ENCODE measurements at regions not wholly inside any gene's neighbourhood (a gene's known extent, or its start where the extent isn't known, plus 50 kb on each side); places are given as distances from the start of the nearest gene placed in this dataset.

GRCh38 chr4:136873555-136873954 is 658.7 kb downstream of the PCDH18 start:
- no peak for TF ChIP-seq POU2F2 (IDR thresholded peaks at IDR 0.05; ENCODE audit: low read depth, low read length)
- TF ChIP-seq POLR2AphosphoS5 (IDR thresholded peaks at IDR 0.05; ENCODE audit: low read depth, low read length) = no peak
- no peak for TF ChIP-seq TAF1 (IDR thresholded peaks at IDR 0.05; ENCODE audit: low read depth, low read length)
- TF ChIP-seq POLR2A (IDR thresholded peaks at IDR 0.05; ENCODE audit: low read depth, low read length) = no peak
- TF ChIP-seq PAX5 (IDR thresholded peaks at IDR 0.05; ENCODE audit: insufficient read depth, low read length, severe bottlenecking) = no peak
- TF ChIP-seq SPI1 (IDR thresholded peaks at IDR 0.05; ENCODE audit: low read depth, low read length) = no peak
- FAIRE-seq (no peak), DNase-seq (ENCODE audit: insufficient read length, low spot score) (no peak)

DNA sequence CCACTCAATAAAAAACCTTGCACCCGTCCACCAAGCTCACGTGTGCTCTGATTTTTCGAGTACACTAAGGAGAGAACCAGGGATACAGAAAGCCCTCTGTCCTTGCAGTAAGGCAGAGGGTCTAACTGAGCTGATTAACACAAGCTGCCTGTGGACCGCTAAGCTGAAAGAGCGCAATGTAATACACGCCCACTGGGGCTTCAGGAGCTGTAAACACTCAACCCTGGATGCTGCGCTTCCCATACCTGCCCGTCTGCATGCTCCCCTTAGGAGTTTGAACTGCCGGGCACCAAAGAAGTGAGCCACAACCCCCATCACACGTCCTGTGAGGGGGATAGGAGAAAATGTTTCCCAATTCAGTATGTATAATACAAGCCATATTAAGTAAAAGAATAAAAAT is 664.8 kb downstream of the PCDH18 start:
- TF ChIP-seq TAF1 (IDR thresholded peaks at IDR 0.05; ENCODE audit: low read depth, low read length) = no peak
- TF ChIP-seq POU2F2 (IDR thresholded peaks at IDR 0.05; ENCODE audit: low read depth, low read length) = no peak
- TF ChIP-seq POLR2AphosphoS5 (IDR thresholded peaks at IDR 0.05; ENCODE audit: low read depth, low read length) = no peak
- TF ChIP-seq POLR2A (IDR thresholded peaks at IDR 0.05; ENCODE audit: low read depth, low read length) = no peak
- no peak for TF ChIP-seq PAX5 (IDR thresholded peaks at IDR 0.05; ENCODE audit: insufficient read depth, low read length, severe bottlenecking)
- TF ChIP-seq SPI1 (IDR thresholded peaks at IDR 0.05; ENCODE audit: low read depth, low read length) = no peak
- no peak for DNase-seq (ENCODE audit: insufficient read length, low spot score)

DNA sequence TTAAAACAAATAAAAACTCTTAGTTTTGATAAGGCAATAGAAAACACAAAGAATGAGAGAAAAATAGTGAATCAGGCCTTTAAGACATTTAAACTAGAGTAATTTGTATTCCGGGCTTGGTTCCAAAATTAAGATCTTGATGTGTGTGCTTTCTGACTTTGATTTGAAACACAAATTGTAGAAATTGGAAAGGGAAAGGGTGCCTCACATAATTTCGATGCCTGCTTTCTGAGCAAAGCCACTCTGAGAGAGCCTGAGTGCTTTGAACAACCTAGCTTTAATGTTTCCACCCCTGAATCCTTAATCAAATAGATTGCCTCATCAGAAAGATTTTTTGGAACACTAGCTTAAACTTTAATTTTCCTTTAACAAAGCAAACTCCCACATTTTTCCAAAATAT is 666.8 kb downstream of the PCDH18 start:
- FAIRE-seq (no peak), DNase-seq (ENCODE audit: insufficient read length, low spot score) (no peak)
- no peak for TF ChIP-seq PAX5 (IDR thresholded peaks at IDR 0.05; ENCODE audit: insufficient read depth, low read length, severe bottlenecking)

More for the DNA sequence above, 664.8 kb downstream of the PCDH18 start:
- no peak for FAIRE-seq

DNA sequence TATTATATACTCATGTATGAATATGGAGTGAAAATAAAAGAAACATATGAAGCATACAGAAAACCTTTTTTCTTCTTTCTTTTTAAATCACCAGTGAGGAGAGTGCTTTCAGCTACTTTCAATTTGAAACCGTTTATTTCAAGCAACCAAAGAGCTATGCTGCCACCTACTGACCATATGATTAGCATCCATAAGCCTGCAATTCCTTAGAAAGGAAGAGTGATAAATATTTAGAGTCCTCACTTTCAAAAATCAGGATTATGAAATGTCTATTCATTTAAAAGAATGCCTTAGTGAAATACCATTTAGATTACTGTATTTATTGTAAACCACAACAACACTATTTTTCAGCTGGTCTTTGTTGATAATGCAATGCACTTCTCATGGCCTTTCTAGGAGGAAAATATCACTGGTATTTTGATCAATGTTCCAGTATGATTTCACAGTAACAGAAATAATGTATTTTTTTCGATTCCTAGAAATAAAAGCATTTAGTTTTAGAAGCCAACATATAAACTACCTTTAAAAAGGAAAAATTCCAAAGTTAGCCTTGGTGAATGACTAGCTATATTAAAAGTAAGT is 667.6 kb downstream of the PCDH18 start:
- peak; percentile 1 for DNase-seq (ENCODE audit: insufficient read length, low spot score)
- no peak for FAIRE-seq
- TF ChIP-seq TAF1 (IDR thresholded peaks at IDR 0.05; ENCODE audit: low read depth, low read length) (no peak), POU2F2 (IDR thresholded peaks at IDR 0.05; ENCODE audit: low read depth, low read length) (no peak), PAX5 (IDR thresholded peaks at IDR 0.05; ENCODE audit: insufficient read depth, low read length, severe bottlenecking) (no peak), POLR2AphosphoS5 (IDR thresholded peaks at IDR 0.05; ENCODE audit: low read depth, low read length) (no peak), SPI1 (IDR thresholded peaks at IDR 0.05; ENCODE audit: low read depth, low read length) (no peak), POLR2A (IDR thresholded peaks at IDR 0.05; ENCODE audit: low read depth, low read length) (no peak)

DNA sequence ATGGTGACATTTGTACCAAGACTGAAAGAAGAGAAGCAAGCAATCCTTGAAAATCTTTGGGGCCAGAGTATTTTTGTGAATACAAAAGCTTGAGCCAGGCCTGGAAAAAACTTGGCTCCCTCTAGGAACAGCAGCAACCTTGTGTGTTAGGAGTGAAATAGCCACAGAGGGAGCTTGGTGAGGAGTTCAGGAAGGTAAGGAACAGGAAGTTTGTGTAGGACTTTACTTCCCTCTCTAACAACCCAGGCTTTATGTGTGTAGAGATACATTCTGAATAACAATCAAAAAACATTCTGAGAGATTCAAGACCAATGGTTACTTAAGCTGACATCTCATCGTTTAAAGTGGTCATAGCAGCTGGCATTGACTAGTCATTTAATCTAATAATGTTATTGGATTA is 668.5 kb downstream of the PCDH18 start:
- DNase-seq (ENCODE audit: insufficient read length, low spot score) = no peak
- FAIRE-seq = no peak
- TF ChIP-seq TAF1 (IDR thresholded peaks at IDR 0.05; ENCODE audit: low read depth, low read length) (no peak), POU2F2 (IDR thresholded peaks at IDR 0.05; ENCODE audit: low read depth, low read length) (no peak), PAX5 (IDR thresholded peaks at IDR 0.05; ENCODE audit: insufficient read depth, low read length, severe bottlenecking) (no peak), POLR2A (IDR thresholded peaks at IDR 0.05; ENCODE audit: low read depth, low read length) (no peak), POLR2AphosphoS5 (IDR thresholded peaks at IDR 0.05; ENCODE audit: low read depth, low read length) (no peak), SPI1 (IDR thresholded peaks at IDR 0.05; ENCODE audit: low read depth, low read length) (no peak)

DNA sequence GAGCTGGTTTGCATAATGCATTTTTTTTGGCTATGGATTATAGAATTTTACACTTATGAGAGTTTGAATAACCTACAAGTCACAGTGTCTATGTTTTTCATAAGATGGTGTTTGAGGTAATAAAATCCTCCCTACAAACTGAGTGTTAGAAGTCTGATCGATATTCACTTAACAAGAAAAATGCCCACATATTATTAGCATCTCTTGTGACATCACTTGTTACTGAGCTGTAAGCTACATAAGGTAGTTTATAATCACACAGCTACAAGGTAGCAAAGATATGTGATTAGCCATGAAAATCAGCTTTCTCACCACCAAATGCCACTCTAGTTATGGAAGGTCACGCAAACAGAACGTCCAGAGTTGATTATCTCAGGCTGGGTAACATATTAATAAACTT is 669.6 kb downstream of the PCDH18 start:
- DNase-seq (ENCODE audit: insufficient read length, low spot score) (no peak), FAIRE-seq (no peak)
- TF ChIP-seq TAF1 (IDR thresholded peaks at IDR 0.05; ENCODE audit: low read depth, low read length) = no peak
- TF ChIP-seq POLR2A (IDR thresholded peaks at IDR 0.05; ENCODE audit: low read depth, low read length) = no peak
- TF ChIP-seq PAX5 (IDR thresholded peaks at IDR 0.05; ENCODE audit: insufficient read depth, low read length, severe bottlenecking) = no peak
- TF ChIP-seq POU2F2 (IDR thresholded peaks at IDR 0.05; ENCODE audit: low read depth, low read length) = no peak
- TF ChIP-seq SPI1 (IDR thresholded peaks at IDR 0.05; ENCODE audit: low read depth, low read length) = no peak
- TF ChIP-seq POLR2AphosphoS5 (IDR thresholded peaks at IDR 0.05; ENCODE audit: low read depth, low read length) = no peak

DNA sequence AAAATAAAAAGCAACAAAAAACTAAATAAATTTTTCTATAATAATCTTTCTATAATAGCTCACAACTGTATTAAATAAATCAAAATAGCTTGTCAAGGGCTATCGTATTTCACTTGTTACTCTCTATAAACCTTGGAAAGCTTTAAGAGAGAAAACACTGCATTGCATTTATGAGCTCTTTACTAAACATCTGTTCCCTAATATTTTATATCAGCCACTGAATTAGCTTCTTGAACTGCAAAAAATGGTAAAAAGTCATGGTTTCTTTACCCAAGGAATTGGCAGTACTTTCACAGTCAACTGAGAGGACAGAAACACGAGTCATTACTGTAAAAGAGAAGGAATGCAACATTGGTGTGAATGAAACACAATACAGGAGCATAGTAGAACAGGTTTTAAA is 671.2 kb downstream of the PCDH18 start:
- no peak for FAIRE-seq
- no peak for DNase-seq (ENCODE audit: insufficient read length, low spot score)
- no peak for TF ChIP-seq SPI1 (IDR thresholded peaks at IDR 0.05; ENCODE audit: low read depth, low read length)
- TF ChIP-seq POU2F2 (IDR thresholded peaks at IDR 0.05; ENCODE audit: low read depth, low read length) = no peak
- TF ChIP-seq POLR2A (IDR thresholded peaks at IDR 0.05; ENCODE audit: low read depth, low read length) = no peak
- no peak for TF ChIP-seq POLR2AphosphoS5 (IDR thresholded peaks at IDR 0.05; ENCODE audit: low read depth, low read length)
- no peak for TF ChIP-seq TAF1 (IDR thresholded peaks at IDR 0.05; ENCODE audit: low read depth, low read length)
- no peak for TF ChIP-seq PAX5 (IDR thresholded peaks at IDR 0.05; ENCODE audit: insufficient read depth, low read length, severe bottlenecking)

DNA sequence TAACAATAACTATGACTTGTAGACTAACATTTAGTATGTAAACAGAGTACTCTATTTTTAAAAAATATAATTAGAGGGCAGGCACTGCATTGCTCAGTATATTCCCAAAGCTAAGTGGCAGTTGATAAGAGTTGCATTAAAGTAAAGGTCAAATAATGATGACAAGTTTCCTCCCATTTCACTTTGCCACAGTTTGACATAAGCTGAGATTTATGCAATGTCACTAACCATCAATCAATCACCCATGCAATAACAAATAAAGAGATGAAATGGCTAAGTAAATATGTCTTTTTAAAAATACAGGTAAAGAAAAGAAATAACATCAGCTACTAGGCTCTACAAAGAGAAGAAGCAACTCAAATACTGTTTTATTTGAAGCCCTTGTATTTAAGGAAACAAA is 673.4 kb downstream of the PCDH18 start:
- FAIRE-seq = no peak
- DNase-seq (ENCODE audit: insufficient read length, low spot score) = no peak
- TF ChIP-seq POLR2AphosphoS5 (IDR thresholded peaks at IDR 0.05; ENCODE audit: low read depth, low read length) (no peak), TAF1 (IDR thresholded peaks at IDR 0.05; ENCODE audit: low read depth, low read length) (no peak), SPI1 (IDR thresholded peaks at IDR 0.05; ENCODE audit: low read depth, low read length) (no peak), POLR2A (IDR thresholded peaks at IDR 0.05; ENCODE audit: low read depth, low read length) (no peak), POU2F2 (IDR thresholded peaks at IDR 0.05; ENCODE audit: low read depth, low read length) (no peak), PAX5 (IDR thresholded peaks at IDR 0.05; ENCODE audit: insufficient read depth, low read length, severe bottlenecking) (no peak)

- no peak for TF ChIP-seq PAX5 (IDR thresholded peaks at IDR 0.05; ENCODE audit: insufficient read depth, low read length, severe bottlenecking)
- no peak for TF ChIP-seq POLR2AphosphoS5 (IDR thresholded peaks at IDR 0.05; ENCODE audit: low read depth, low read length)
- no peak for TF ChIP-seq TAF1 (IDR thresholded peaks at IDR 0.05; ENCODE audit: low read depth, low read length)
- TF ChIP-seq SPI1 (IDR thresholded peaks at IDR 0.05; ENCODE audit: low read depth, low read length) = no peak
- TF ChIP-seq POLR2A (IDR thresholded peaks at IDR 0.05; ENCODE audit: low read depth, low read length) = no peak
- TF ChIP-seq POU2F2 (IDR thresholded peaks at IDR 0.05; ENCODE audit: low read depth, low read length) = no peak
- DNase-seq (ENCODE audit: insufficient read length, low spot score) (no peak), FAIRE-seq (no peak)
Measured at GRCh38 chr4:136855886-136856285, 676.4 kb downstream of the PCDH18 start.

DNA sequence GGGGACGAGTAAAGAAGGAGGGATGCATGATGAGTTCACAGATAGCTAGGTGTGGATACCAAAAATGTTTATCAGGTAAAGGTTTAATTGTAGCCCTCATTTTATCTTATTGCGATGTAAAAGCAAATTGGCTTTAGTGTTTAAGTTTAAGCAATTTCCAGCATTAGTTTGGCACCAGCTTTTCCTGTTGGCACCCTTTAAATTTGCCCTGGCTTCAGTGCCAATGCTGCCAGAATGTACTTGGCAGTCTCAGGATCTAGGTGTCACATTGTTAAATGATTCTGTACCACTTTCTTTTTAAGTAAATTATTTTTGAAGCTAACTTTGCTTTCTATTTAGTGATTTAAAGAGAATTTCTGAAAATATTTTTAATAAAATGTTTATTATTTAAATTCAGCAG is 681.8 kb downstream of the PCDH18 start:
- no peak for FAIRE-seq

More for the DNA sequence above, 681.8 kb downstream of the PCDH18 start:
- TF ChIP-seq POLR2A (IDR thresholded peaks at IDR 0.05; ENCODE audit: low read depth, low read length) (no peak), POLR2AphosphoS5 (IDR thresholded peaks at IDR 0.05; ENCODE audit: low read depth, low read length) (no peak), TAF1 (IDR thresholded peaks at IDR 0.05; ENCODE audit: low read depth, low read length) (no peak), POU2F2 (IDR thresholded peaks at IDR 0.05; ENCODE audit: low read depth, low read length) (no peak), PAX5 (IDR thresholded peaks at IDR 0.05; ENCODE audit: insufficient read depth, low read length, severe bottlenecking) (no peak), SPI1 (IDR thresholded peaks at IDR 0.05; ENCODE audit: low read depth, low read length) (no peak)
- DNase-seq (ENCODE audit: insufficient read length, low spot score) = no peak
